IPS-18c (cell line): ENCODE measurements at regions not wholly inside any gene's neighbourhood (a gene's known extent, or its start where the extent isn't known, plus 50 kb on each side); places are given as distances from the start of the nearest gene placed in this dataset.

ENCODE experiments used
- H3K4me3 ChIP-seq: 2 replicates; pipeline ENCODE4 v1.7.0; 2013; ENCODE audit warnings: low read depth, mild to moderate bottlenecking, low read length, moderate library complexity; ENCODE audit not compliant: insufficient read depth
- H3K9me3 ChIP-seq: one replicate; pipeline ENCODE4 v1.6.1; 2013; ENCODE audit warnings: mild to moderate bottlenecking, low read length, moderate library complexity; ENCODE audit not compliant: control insufficient read depth, insufficient read depth

- no peaks in the 10 kb centered on the region for H3K9me3 ChIP-seq
- no peak overlapping the region for H3K4me3 ChIP-seq
Observed at GRCh38 chr18:1976484-1976883, 594.8 kb downstream of the METTL4 start.

DNA sequence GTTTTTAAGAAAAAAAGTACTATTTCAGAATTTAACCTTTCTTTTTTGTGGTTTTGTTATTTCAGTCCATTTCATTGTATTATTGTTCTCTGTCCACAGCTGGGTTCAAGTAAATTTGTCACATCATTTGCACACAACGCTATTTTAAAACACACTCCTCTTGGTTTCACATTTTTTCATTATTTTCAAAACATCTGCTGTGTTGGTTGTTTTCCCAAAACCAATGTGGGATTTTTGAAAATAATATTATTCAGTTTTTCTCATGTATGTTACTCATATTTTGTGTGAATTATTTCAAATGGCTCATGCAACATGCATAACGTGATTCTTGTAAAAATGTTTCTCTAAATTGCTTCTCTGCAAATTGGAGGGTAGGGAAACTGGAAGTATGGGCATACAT lies 589.2 kb downstream of the METTL4 start:
- Histone ChIP-seq H3K4me3 (no peak overlapping the region), H3K9me3 (no peaks in the 10 kb centered on the region)

- Histone ChIP-seq H3K9me3 (no peaks in the 10 kb centered on the region), H3K4me3 (no peak overlapping the region)
Observed at GRCh38 chr18:1983746-1984515, 587.4 kb downstream of the METTL4 start.

DNA sequence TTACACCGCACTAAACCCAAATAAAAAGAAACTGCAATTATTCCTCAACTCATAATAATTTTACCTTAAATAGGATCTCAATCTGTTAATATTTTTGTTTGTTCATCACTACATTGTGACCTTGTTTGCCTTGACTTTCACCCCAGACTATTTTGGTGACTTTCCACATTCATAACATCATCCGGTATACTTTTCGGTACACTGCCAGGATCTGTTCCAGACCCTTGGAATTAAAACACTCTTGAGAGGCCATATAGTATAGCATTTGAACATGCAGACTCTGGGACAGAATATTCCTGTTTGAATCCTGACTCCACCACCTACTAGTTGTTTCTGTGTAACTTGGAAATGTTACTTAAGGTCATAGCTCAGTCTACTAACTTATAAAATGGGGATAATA lies 577.4 kb downstream of the METTL4 start:
- Histone ChIP-seq H3K9me3 (no peaks in the 10 kb centered on the region), H3K4me3 (no peak overlapping the region)

GRCh38 chr18:1994471-1994870 lies 576.8 kb downstream of the METTL4 start:
- H3K9me3 ChIP-seq, result no peaks in the 10 kb centered on the region
- H3K4me3 ChIP-seq, result no peak overlapping the region

DNA sequence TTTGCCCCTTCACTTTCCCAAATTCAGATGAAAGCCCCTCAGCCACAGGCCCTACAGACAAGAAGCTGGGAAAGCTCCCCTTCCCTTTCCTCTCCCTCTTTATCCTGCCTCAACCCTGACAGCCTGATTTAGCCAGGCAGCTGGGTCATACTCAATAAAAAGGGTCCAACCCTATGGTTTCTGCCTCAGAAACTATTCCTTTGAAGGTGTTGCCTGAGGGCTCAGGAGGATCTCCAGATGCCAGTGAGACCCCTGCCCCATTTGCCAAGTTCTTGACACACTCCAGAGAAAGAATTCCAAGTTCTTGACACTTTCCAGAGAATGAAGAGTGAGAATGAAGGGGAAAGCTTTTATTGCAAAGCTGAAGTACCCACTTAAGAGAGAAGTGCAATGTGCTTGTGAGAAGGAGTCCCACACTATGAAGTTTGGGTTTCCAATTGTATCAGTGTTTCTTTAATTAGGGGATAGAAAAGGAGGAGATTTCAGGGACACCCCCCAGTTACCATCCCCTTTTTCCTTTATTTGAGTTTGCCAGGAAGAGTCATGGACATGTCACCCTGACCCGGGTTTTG lies 576.2 kb downstream of the METTL4 start:
- Histone ChIP-seq H3K4me3 (no peak overlapping the region), H3K9me3 (no peaks in the 10 kb centered on the region)

DNA sequence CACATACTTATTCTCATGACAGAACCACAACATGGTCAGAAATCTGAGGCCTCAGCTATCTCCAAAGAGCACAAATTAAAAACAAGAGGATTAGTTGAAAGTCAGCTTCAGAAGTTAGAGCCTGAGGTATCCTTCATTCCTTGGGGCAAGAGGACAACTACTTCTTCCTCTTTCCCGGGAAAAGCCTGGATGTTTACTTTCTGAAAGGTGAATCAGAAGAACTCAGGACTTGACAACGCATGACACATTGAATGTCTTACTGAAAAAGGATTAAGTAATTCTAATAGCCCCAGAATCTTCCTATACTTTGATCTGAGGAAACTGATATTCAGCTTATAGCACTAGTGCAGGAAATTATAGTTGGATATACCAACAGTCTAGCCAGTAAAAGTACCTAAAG lies 573.2 kb downstream of the METTL4 start:
- no peak overlapping the region for H3K4me3 ChIP-seq
- no peaks in the 10 kb centered on the region for H3K9me3 ChIP-seq

- no peaks in the 10 kb centered on the region for H3K9me3 ChIP-seq
- H3K4me3 ChIP-seq, result no peak overlapping the region
Observed at GRCh38 chr18:1999387-1999786, 571.9 kb downstream of the METTL4 start.

GRCh38 chr18:2002151-2002550 lies 569.2 kb downstream of the METTL4 start:
- H3K9me3 ChIP-seq, result no peaks in the 10 kb centered on the region
- no peak overlapping the region for H3K4me3 ChIP-seq

DNA sequence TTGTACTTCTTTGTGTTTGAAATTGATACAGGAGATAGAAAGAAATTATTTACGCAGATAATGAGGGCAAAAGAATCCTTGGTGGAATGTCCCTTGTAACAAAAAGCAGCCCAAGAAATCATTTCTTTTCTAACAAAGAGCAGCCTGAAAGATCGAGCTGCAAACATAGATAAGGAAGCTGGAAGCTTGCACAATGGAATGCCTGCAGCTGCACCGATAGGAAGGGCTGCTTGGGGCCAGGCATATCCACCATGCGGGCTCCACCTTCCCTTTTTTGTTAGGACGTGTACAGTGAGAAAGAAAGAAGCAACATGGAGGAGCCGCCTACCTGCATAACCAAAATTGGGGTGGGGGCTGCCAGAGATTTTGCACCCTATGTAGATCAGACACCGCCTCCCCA lies 568.7 kb downstream of the METTL4 start:
- H3K4me3 ChIP-seq, result no peak overlapping the region

GRCh38 chr18:2009942-2010697 lies 561.2 kb downstream of the METTL4 start:
- Histone ChIP-seq H3K9me3 (no peaks in the 10 kb centered on the region), H3K4me3 (no peak overlapping the region)

More for the DNA sequence above, 568.7 kb downstream of the METTL4 start:
- no peaks in the 10 kb centered on the region for H3K9me3 ChIP-seq

- no peaks in the 10 kb centered on the region for H3K9me3 ChIP-seq
- no peak overlapping the region for H3K4me3 ChIP-seq
Observed at GRCh38 chr18:2027016-2027415, 544.3 kb downstream of the METTL4 start.

GRCh38 chr18:2027756-2028155 lies 543.5 kb downstream of the METTL4 start:
- H3K9me3 ChIP-seq, result no peaks in the 10 kb centered on the region

GRCh38 chr18:2028986-2029385 lies 542.3 kb downstream of the METTL4 start:
- no peak overlapping the region for H3K4me3 ChIP-seq
- H3K9me3 ChIP-seq, result no peaks in the 10 kb centered on the region

More at GRCh38 chr18:2027756-2028155, 543.5 kb downstream of the METTL4 start:
- no peak overlapping the region for H3K4me3 ChIP-seq

GRCh38 chr18:2030647-2031046 lies 540.7 kb downstream of the METTL4 start:
- Histone ChIP-seq H3K4me3 (no peak overlapping the region), H3K9me3 (no peaks in the 10 kb centered on the region)

- no peaks in the 10 kb centered on the region for H3K9me3 ChIP-seq
- no peak overlapping the region for H3K4me3 ChIP-seq
Observed at GRCh38 chr18:2032036-2032435, 539.3 kb downstream of the METTL4 start.

GRCh38 chr18:2035056-2035455 lies 536.2 kb downstream of the METTL4 start:
- Histone ChIP-seq H3K9me3 (no peaks in the 10 kb centered on the region), H3K4me3 (no peak overlapping the region)

DNA sequence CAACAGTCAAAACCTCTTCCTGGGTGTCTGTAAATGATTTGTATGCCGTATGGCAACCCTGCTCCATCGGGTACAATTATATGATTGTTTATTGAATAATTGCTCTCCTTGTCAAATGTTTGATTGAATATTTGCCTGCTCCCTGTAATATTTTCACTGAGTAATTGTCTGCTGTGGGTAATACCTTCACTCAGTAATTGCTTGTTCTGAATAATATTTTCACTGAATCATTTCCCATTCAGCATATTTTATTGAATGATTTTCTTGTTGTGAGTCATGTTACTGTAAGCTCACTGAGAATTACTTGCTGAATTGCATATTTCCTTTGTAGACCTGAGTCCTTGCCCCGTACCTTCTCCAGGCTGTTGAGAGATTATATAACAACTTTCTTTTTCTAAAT lies 535.2 kb downstream of the METTL4 start:
- H3K4me3 ChIP-seq, result no peak overlapping the region
- no peaks in the 10 kb centered on the region for H3K9me3 ChIP-seq
